ENCODE measurements at regions not wholly inside any gene's neighbourhood (a gene's known extent, or its start where the extent isn't known, plus 50 kb on each side); places are given as distances from the start of the nearest gene placed in this dataset.

GRCh38 chr12:69069479-69069878 lies 136.5 kb upstream of the CPM start:
- Mint-ChIP-seq H3K4me3 (no peak overlapping the region), H3K9me3 (no peaks in the 10 kb centered on the region), H3K27me3 (peaks cover 27% of the 10 kb centered on the region), H3K36me3 (ENCODE audit: insufficient read depth) (no peaks in the 10 kb centered on the region), H3K4me1 (no peaks in the 10 kb centered on the region), H3K27ac (ENCODE audit: low read depth) (no peak overlapping the region)
- ATAC-seq (replicated peaks; ENCODE audit: extremely low read depth, poor library complexity, severe bottlenecking) = no peak
- no peak for DNase-seq (ENCODE audit: low spot score in 2 of 2)

GRCh38 chr12:69070319-69071090 lies 137.5 kb upstream of the CPM start:
- Mint-ChIP-seq H3K36me3 (ENCODE audit: insufficient read depth) (no peaks in the 10 kb centered on the region), H3K4me1 (no peaks in the 10 kb centered on the region), H3K9me3 (no peaks in the 10 kb centered on the region), H3K4me3 (no peak overlapping the region), H3K27ac (ENCODE audit: low read depth) (no peak overlapping the region), H3K27me3 (peaks cover 32% of the 10 kb centered on the region)
- DNase-seq (ENCODE audit: low spot score in 2 of 2) (peak; percentile 21 to 34), ATAC-seq (replicated peaks; ENCODE audit: extremely low read depth, poor library complexity, severe bottlenecking) (peak; percentile 64)

GRCh38 chr12:69071091-69071370 lies 138.1 kb upstream of the CPM start:
- ATAC-seq (replicated peaks; ENCODE audit: extremely low read depth, poor library complexity, severe bottlenecking) = no peak
- no peak overlapping the region for H3K4me3 Mint-ChIP-seq
- no peak overlapping the region for H3K27ac Mint-ChIP-seq (ENCODE audit: low read depth)
- no peak for DNase-seq (ENCODE audit: low spot score in 2 of 2)
- H3K9me3 Mint-ChIP-seq = no peaks in the 10 kb centered on the region
- H3K4me1 Mint-ChIP-seq = no peaks in the 10 kb centered on the region
- H3K36me3 Mint-ChIP-seq (ENCODE audit: insufficient read depth) = no peaks in the 10 kb centered on the region
- H3K27me3 Mint-ChIP-seq = peaks cover 37% of the 10 kb centered on the region

- no peak overlapping the region for H3K27ac Mint-ChIP-seq (ENCODE audit: low read depth)
Observed at GRCh38 chr12:69073035-69073434, 140.1 kb upstream of the CPM start.

GRCh38 chr12:69074556-69075349 lies 141.8 kb upstream of the CPM start:
- H3K27me3 Mint-ChIP-seq = peaks cover 66% of the 10 kb centered on the region
- H3K9me3 Mint-ChIP-seq = no peaks in the 10 kb centered on the region
- no peak overlapping the region for H3K27ac Mint-ChIP-seq (ENCODE audit: low read depth)
- DNase-seq (ENCODE audit: low spot score in 2 of 2) = no peak
- ATAC-seq (replicated peaks; ENCODE audit: extremely low read depth, poor library complexity, severe bottlenecking) = no peak
- H3K4me3 Mint-ChIP-seq = no peak overlapping the region
- no peaks in the 10 kb centered on the region for H3K36me3 Mint-ChIP-seq (ENCODE audit: insufficient read depth)
- no peaks in the 10 kb centered on the region for H3K4me1 Mint-ChIP-seq

More at GRCh38 chr12:69073035-69073434, 140.1 kb upstream of the CPM start:
- Mint-ChIP-seq H3K27me3 (peaks cover 57% of the 10 kb centered on the region), H3K36me3 (ENCODE audit: insufficient read depth) (no peaks in the 10 kb centered on the region), H3K4me3 (no peak overlapping the region), H3K9me3 (no peaks in the 10 kb centered on the region), H3K4me1 (no peaks in the 10 kb centered on the region)
- ATAC-seq (replicated peaks; ENCODE audit: extremely low read depth, poor library complexity, severe bottlenecking) (no peak), DNase-seq (ENCODE audit: low spot score in 2 of 2) (no peak)

- DNase-seq (ENCODE audit: low spot score in 2 of 2) (no peak), ATAC-seq (replicated peaks; ENCODE audit: extremely low read depth, poor library complexity, severe bottlenecking) (no peak)
- Mint-ChIP-seq H3K4me3 (no peak overlapping the region), H3K27me3 (peaks cover 27% of the 10 kb centered on the region), H3K9me3 (no peaks in the 10 kb centered on the region), H3K27ac (ENCODE audit: low read depth) (no peak overlapping the region), H3K4me1 (no peaks in the 10 kb centered on the region), H3K36me3 (ENCODE audit: insufficient read depth) (peaks cover 2% of the 10 kb centered on the region)
Observed at GRCh38 chr12:69083689-69084088, 150.7 kb upstream of the CPM start.

- DNase-seq (ENCODE audit: low spot score in 2 of 2) = no peak
- H3K4me1 Mint-ChIP-seq = no peaks in the 10 kb centered on the region
- peaks cover 2% of the 10 kb centered on the region for H3K36me3 Mint-ChIP-seq (ENCODE audit: insufficient read depth)
- H3K27me3 Mint-ChIP-seq = peaks cover 36% of the 10 kb centered on the region
- H3K9me3 Mint-ChIP-seq = no peaks in the 10 kb centered on the region
- ATAC-seq (replicated peaks; ENCODE audit: extremely low read depth, poor library complexity, severe bottlenecking) = no peak
- no peak overlapping the region for H3K4me3 Mint-ChIP-seq
- H3K27ac Mint-ChIP-seq (ENCODE audit: low read depth) = no peak overlapping the region
Observed at GRCh38 chr12:69084816-69085378, 151.9 kb upstream of the CPM start.

GRCh38 chr12:69085852-69086251 lies 152.9 kb upstream of the CPM start:
- H3K4me3 Mint-ChIP-seq = no peak overlapping the region
- H3K36me3 Mint-ChIP-seq (ENCODE audit: insufficient read depth) = peaks cover 2% of the 10 kb centered on the region
- no peak overlapping the region for H3K27ac Mint-ChIP-seq (ENCODE audit: low read depth)
- ATAC-seq (replicated peaks; ENCODE audit: extremely low read depth, poor library complexity, severe bottlenecking) = no peak
- DNase-seq (ENCODE audit: low spot score in 2 of 2) = no peak
- H3K9me3 Mint-ChIP-seq = no peaks in the 10 kb centered on the region
- H3K4me1 Mint-ChIP-seq = no peaks in the 10 kb centered on the region
- peaks cover 46% of the 10 kb centered on the region for H3K27me3 Mint-ChIP-seq

GRCh38 chr12:69087986-69088385 lies 151.4 kb upstream of the CPSF6 start:
- DNase-seq (ENCODE audit: low spot score in 2 of 2) (no peak), ATAC-seq (replicated peaks; ENCODE audit: extremely low read depth, poor library complexity, severe bottlenecking) (no peak)
- no peaks in the 10 kb centered on the region for H3K9me3 Mint-ChIP-seq
- no peak overlapping the region for H3K4me3 Mint-ChIP-seq
- H3K36me3 Mint-ChIP-seq (ENCODE audit: insufficient read depth) = peaks cover 2% of the 10 kb centered on the region
- H3K27me3 Mint-ChIP-seq = peaks cover 55% of the 10 kb centered on the region
- H3K4me1 Mint-ChIP-seq = no peaks in the 10 kb centered on the region
- no peak overlapping the region for H3K27ac Mint-ChIP-seq (ENCODE audit: low read depth)

GRCh38 chr12:69090722-69091121 lies 148.6 kb upstream of the CPSF6 start:
- no peak for ATAC-seq (replicated peaks; ENCODE audit: extremely low read depth, poor library complexity, severe bottlenecking)
- Mint-ChIP-seq H3K9me3 (no peaks in the 10 kb centered on the region), H3K4me3 (no peak overlapping the region), H3K36me3 (ENCODE audit: insufficient read depth) (peaks cover 2% of the 10 kb centered on the region), H3K27me3 (peaks cover 63% of the 10 kb centered on the region), H3K27ac (ENCODE audit: low read depth) (no peak overlapping the region), H3K4me1 (no peaks in the 10 kb centered on the region)
- no peak for DNase-seq (ENCODE audit: low spot score in 2 of 2)

GRCh38 chr12:69091442-69092017 lies 147.8 kb upstream of the CPSF6 start:
- Mint-ChIP-seq H3K27ac (ENCODE audit: low read depth) (no peak overlapping the region), H3K4me1 (no peaks in the 10 kb centered on the region)
- no peak for ATAC-seq (replicated peaks; ENCODE audit: extremely low read depth, poor library complexity, severe bottlenecking)

GRCh38 chr12:69092137-69092536 lies 147.2 kb upstream of the CPSF6 start:
- no peak for DNase-seq (ENCODE audit: low spot score in 2 of 2)
- no peaks in the 10 kb centered on the region for H3K9me3 Mint-ChIP-seq
- no peak overlapping the region for H3K4me3 Mint-ChIP-seq
- H3K36me3 Mint-ChIP-seq (ENCODE audit: insufficient read depth) = peaks cover under 1% of the 10 kb centered on the region
- H3K27me3 Mint-ChIP-seq = peaks cover 50% of the 10 kb centered on the region
- H3K27ac Mint-ChIP-seq (ENCODE audit: low read depth) = no peak overlapping the region
- no peak for ATAC-seq (replicated peaks; ENCODE audit: extremely low read depth, poor library complexity, severe bottlenecking)
- no peaks in the 10 kb centered on the region for H3K4me1 Mint-ChIP-seq

More at GRCh38 chr12:69091442-69092017, 147.8 kb upstream of the CPSF6 start:
- Mint-ChIP-seq H3K27me3 (peaks cover 56% of the 10 kb centered on the region), H3K36me3 (ENCODE audit: insufficient read depth) (peaks cover 2% of the 10 kb centered on the region), H3K9me3 (no peaks in the 10 kb centered on the region), H3K4me3 (no peak overlapping the region)
- no peak for DNase-seq (ENCODE audit: low spot score in 2 of 2)
